Glutamatergic neuron (in vitro differentiated cells): ENCODE measurements at regions not wholly inside any gene's neighbourhood (a gene's known extent, or its start where the extent isn't known, plus 50 kb on each side); places are given as distances from the start of the nearest gene placed in this dataset.

Source experiments
- DNase-seq: peaks from one replicate; pipeline ENCODE4 v3.0.0; 2022
- H3K27ac Mint-ChIP-seq: one replicate; pipeline ENCODE4 v1.8.0; 2020; ENCODE audit warnings: mild to moderate bottlenecking, mixed read lengths, inconsistent platforms; ENCODE audit not compliant: unreplicated experiment
- H3K27me3 Mint-ChIP-seq: one replicate; pipeline ENCODE4 v1.8.0; 2020; ENCODE audit warnings: mild to moderate bottlenecking, moderate library complexity, mixed read lengths, inconsistent platforms; ENCODE audit not compliant: unreplicated experiment
- H3K36me3 Mint-ChIP-seq: one replicate; pipeline ENCODE4 v1.8.0; 2020; ENCODE audit warnings: mild to moderate bottlenecking, mixed read lengths, inconsistent platforms; ENCODE audit not compliant: unreplicated experiment
- H3K4me1 Mint-ChIP-seq: one replicate; pipeline ENCODE4 v1.8.0; 2020; ENCODE audit warnings: mild to moderate bottlenecking, low read depth, mixed read lengths, inconsistent platforms; ENCODE audit not compliant: unreplicated experiment
- H3K4me3 Mint-ChIP-seq: one replicate; pipeline ENCODE4 v1.8.0; 2020; ENCODE audit warnings: mild to moderate bottlenecking, mixed read lengths, inconsistent platforms; ENCODE audit not compliant: unreplicated experiment
- H3K9me3 Mint-ChIP-seq: one replicate; pipeline ENCODE4 v1.8.0; 2020; ENCODE audit warnings: mild to moderate bottlenecking, moderate library complexity, mixed read lengths, inconsistent platforms; ENCODE audit not compliant: unreplicated experiment
- CTCF ChIP-seq: fragments of 200-600 bp; sonication (generic); IDR thresholded peaks from one replicate; pipeline ENCODE4 v1.5.0; 2021; ENCODE audit not compliant: partially characterized antibody, unreplicated experiment

DNA sequence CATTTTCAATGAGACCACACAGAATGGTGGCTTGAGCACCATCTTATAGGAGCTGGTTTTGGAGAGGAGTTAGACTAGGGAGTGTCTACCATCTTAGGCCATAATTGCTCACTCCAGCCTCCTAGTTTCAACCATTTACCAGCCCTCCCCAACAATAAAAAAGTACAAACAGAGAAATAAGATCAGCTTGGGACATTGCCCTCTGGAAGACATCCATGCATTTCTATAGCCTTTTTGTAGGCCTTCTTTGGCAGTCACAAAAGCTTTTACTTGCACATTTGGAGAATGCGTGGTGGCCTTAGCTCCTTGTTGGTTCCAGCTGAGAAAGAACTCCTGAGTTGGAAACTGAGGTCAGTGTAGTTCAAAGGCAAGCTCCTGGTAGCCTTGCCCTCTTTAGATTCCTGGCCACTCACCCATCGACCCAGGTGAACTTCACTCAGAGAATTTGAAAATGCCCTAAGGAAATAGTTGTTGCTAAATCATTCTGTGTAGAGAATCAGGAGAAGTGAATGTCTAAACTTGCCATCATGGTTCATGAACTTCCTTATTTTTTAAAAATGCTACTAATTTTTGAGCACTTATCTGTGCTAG lies 301.7 kb upstream of the PROX1 start:
- Mint-ChIP-seq H3K27ac (no peak overlapping the region), H3K4me1 (peaks cover 4% of the 10 kb centered on the region), H3K36me3 (no peaks in the 10 kb centered on the region), H3K4me3 (no peak overlapping the region), H3K9me3 (no peaks in the 10 kb centered on the region), H3K27me3 (no peaks in the 10 kb centered on the region)
- DNase-seq = no peak
- no peak for TF ChIP-seq CTCF

GRCh38 chr1:213686983-213687382 lies 300.8 kb upstream of the PROX1 start:
- Mint-ChIP-seq H3K27me3 (no peaks in the 10 kb centered on the region), H3K36me3 (no peaks in the 10 kb centered on the region), H3K4me3 (no peak overlapping the region), H3K4me1 (peaks cover 4% of the 10 kb centered on the region), H3K9me3 (no peaks in the 10 kb centered on the region), H3K27ac (no peak overlapping the region)
- no peak for TF ChIP-seq CTCF
- no peak for DNase-seq

DNA sequence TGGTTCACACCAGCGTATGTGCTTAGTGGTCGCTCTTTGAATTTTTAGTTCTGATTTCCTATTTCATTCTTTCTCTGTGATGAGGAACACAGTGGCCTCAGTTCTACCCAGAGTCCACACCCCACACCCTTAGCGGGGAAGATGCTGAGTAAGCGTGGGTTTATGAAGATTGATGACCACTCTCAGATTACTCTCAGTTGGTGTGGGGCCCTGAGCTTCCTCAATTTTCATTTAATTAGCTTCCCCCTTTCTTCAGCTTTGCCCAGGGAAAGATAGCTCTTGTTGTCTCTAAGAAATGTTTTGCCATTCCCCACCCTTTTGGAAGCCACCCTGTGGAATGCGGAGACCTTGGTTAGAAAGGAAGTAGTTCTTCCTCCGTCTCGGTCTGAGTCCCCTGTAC lies 299.9 kb upstream of the PROX1 start:
- H3K36me3 Mint-ChIP-seq = no peaks in the 10 kb centered on the region
- peaks cover 4% of the 10 kb centered on the region for H3K4me1 Mint-ChIP-seq
- DNase-seq = no peak
- H3K9me3 Mint-ChIP-seq = no peaks in the 10 kb centered on the region
- TF ChIP-seq CTCF = no peak
- H3K27ac Mint-ChIP-seq = no peak overlapping the region
- no peaks in the 10 kb centered on the region for H3K27me3 Mint-ChIP-seq
- H3K4me3 Mint-ChIP-seq = no peak overlapping the region

GRCh38 chr1:213688655-213689054 lies 299.1 kb upstream of the PROX1 start:
- Mint-ChIP-seq H3K4me3 (no peak overlapping the region), H3K27ac (no peak overlapping the region), H3K27me3 (no peaks in the 10 kb centered on the region), H3K4me1 (peaks cover 4% of the 10 kb centered on the region), H3K36me3 (no peaks in the 10 kb centered on the region), H3K9me3 (no peaks in the 10 kb centered on the region)
- DNase-seq = no peak
- no peak for TF ChIP-seq CTCF

- Mint-ChIP-seq H3K27me3 (no peaks in the 10 kb centered on the region), H3K4me3 (no peak overlapping the region), H3K4me1 (peaks cover 4% of the 10 kb centered on the region), H3K9me3 (no peaks in the 10 kb centered on the region), H3K27ac (no peak overlapping the region), H3K36me3 (no peaks in the 10 kb centered on the region)
- no peak for DNase-seq
- no peak for TF ChIP-seq CTCF
Observed at GRCh38 chr1:213689260-213689659, 298.5 kb upstream of the PROX1 start.
